Natural killer cell treated with Interleukin-12 subunit alpha and Interleukin-12 subunit beta and Interleukin-15 and Interleukin-18, amount 100 ng/mL, for 72 hours (primary cell): ENCODE measurements at regions not wholly inside any gene's neighbourhood (a gene's known extent, or its start where the extent isn't known, plus 50 kb on each side); places are given as distances from the start of the nearest gene placed in this dataset.
"Not testable (repeated sequence)": the region's sequence is repeated elsewhere in the genome, so short reads cannot be mapped to it uniquely, and the experiment has no call there.

ENCODE experiments used
- ATAC-seq, 2 donors: fragments of 150-1000 bp; cut with Tn5 transposase in 1 of 2; sonication (Bioruptor Pico), chemical (Tn5 transposase) in 1 of 2; 2 replicates each; pipeline ENCODE4 v1.10.0; 2021
- DNase-seq: peaks from one replicate; pipeline ENCODE4 v3.0.0; 2022; ENCODE audit warnings: low spot score
- H3K27ac Mint-ChIP-seq, 2 donors: 1 replicate in 1 of 2; 2 replicates in 1 of 2; pipeline ENCODE4 v1.8.0; 2022; ENCODE audit warnings: mixed read lengths in 2 of 2, mild to moderate bottlenecking in 1 of 2, moderate library complexity in 1 of 2
- H3K27me3 Mint-ChIP-seq, 2 donors: 1 replicate in 1 of 2; 2 replicates in 1 of 2; pipeline ENCODE4 v1.8.0; 2022; ENCODE audit warnings: mixed read lengths in 2 of 2
- H3K36me3 Mint-ChIP-seq: one replicate; pipeline ENCODE4 v1.8.0; 2022; ENCODE audit warnings: mixed read lengths
- H3K4me1 Mint-ChIP-seq, 2 donors: 1 replicate in 1 of 2; 2 replicates in 1 of 2; pipeline ENCODE4 v1.8.0; 2022; ENCODE audit warnings: low read depth in 2 of 2, mixed read lengths in 2 of 2, mild to moderate bottlenecking in 1 of 2
- H3K4me3 Mint-ChIP-seq: one replicate; pipeline ENCODE4 v1.8.0; 2022; ENCODE audit warnings: mixed read lengths
- H3K9me3 Mint-ChIP-seq: 2 replicates; pipeline ENCODE4 v1.8.0; 2022; ENCODE audit warnings: mixed read lengths

- no peak overlapping the region for H3K4me3 Mint-ChIP-seq
- peaks cover 0 to 11% of the 10 kb centered on the region in 2 donors for H3K4me1 Mint-ChIP-seq
- H3K27me3 Mint-ChIP-seq, result peaks cover 6% of the 10 kb centered on the region in 2 donors
- no peak overlapping the region for H3K27ac Mint-ChIP-seq
- no peaks in the 10 kb centered on the region for H3K9me3 Mint-ChIP-seq
- DNase-seq, result no peak
- ATAC-seq, result no peak
- H3K36me3 Mint-ChIP-seq, result no peaks in the 10 kb centered on the region
Measured at GRCh38 chr10:31130406-31130805, 98.7 kb upstream of the ZNF438 start.

- Mint-ChIP-seq H3K4me3 (no peak overlapping the region), H3K4me1 (peaks cover 4 to 14% of the 10 kb centered on the region in 2 donors), H3K9me3 (no peaks in the 10 kb centered on the region), H3K27me3 (peaks cover 6% of the 10 kb centered on the region in 2 donors), H3K36me3 (no peaks in the 10 kb centered on the region), H3K27ac (no peak overlapping the region)
- ATAC-seq, result no peak
- DNase-seq, result no peak
Measured at GRCh38 chr10:31131251-31131650, 99.6 kb upstream of the ZNF438 start.

- Mint-ChIP-seq H3K9me3 (no peaks in the 10 kb centered on the region), H3K27ac (peak overlapping the region in 1 of 2 donors; percentile 54), H3K36me3 (no peaks in the 10 kb centered on the region), H3K4me1 (peaks cover 15 to 23% of the 10 kb centered on the region in 2 donors), H3K4me3 (peak overlapping the region; percentile 40), H3K27me3 (no peaks in the 10 kb centered on the region)
- no peak for DNase-seq
- no peak for ATAC-seq
Measured at GRCh38 chr10:31132681-31133244, 101.1 kb upstream of the ZNF438 start.

GRCh38 chr10:31133251-31133791 is 101.7 kb upstream of the ZNF438 start:
- Mint-ChIP-seq H3K27ac (no peak overlapping the region), H3K9me3 (no peaks in the 10 kb centered on the region), H3K27me3 (no peaks in the 10 kb centered on the region), H3K4me3 (peak overlapping the region; percentile 40), H3K4me1 (peaks cover 15 to 23% of the 10 kb centered on the region in 2 donors), H3K36me3 (no peaks in the 10 kb centered on the region)
- no peak for ATAC-seq
- DNase-seq, result no peak

GRCh38 chr10:31133792-31134310 is 102.2 kb upstream of the ZNF438 start:
- H3K36me3 Mint-ChIP-seq, result no peaks in the 10 kb centered on the region
- peak; percentile 65 for DNase-seq

GRCh38 chr10:31134311-31134952 is 102.8 kb upstream of the ZNF438 start:
- ATAC-seq (peak; percentile 46 to 53), DNase-seq (no peak)
- Mint-ChIP-seq H3K9me3 (no peaks in the 10 kb centered on the region), H3K4me3 (peak overlapping the region; percentile 57), H3K27ac (peak overlapping the region; percentile 21 to 29), H3K36me3 (no peaks in the 10 kb centered on the region), H3K4me1 (peaks cover 15 to 23% of the 10 kb centered on the region in 2 donors), H3K27me3 (no peaks in the 10 kb centered on the region)

More at GRCh38 chr10:31133792-31134310, 102.2 kb upstream of the ZNF438 start:
- Mint-ChIP-seq H3K27ac (peak overlapping the region in 1 of 2 donors; percentile 21), H3K4me1 (peaks cover 15 to 23% of the 10 kb centered on the region in 2 donors), H3K4me3 (peak overlapping the region; percentile 57), H3K9me3 (no peaks in the 10 kb centered on the region), H3K27me3 (no peaks in the 10 kb centered on the region)
- peak; percentile 78 to 89 for ATAC-seq

GRCh38 chr10:31135171-31135570 is 103.5 kb upstream of the ZNF438 start:
- H3K4me3 Mint-ChIP-seq, result peak overlapping the region; percentile 57
- H3K4me1 Mint-ChIP-seq, result peaks cover 15 to 23% of the 10 kb centered on the region in 2 donors
- H3K27ac Mint-ChIP-seq, result peak overlapping the region in 1 of 2 donors; percentile 29
- DNase-seq, result no peak
- ATAC-seq, result no peak
- no peaks in the 10 kb centered on the region for H3K36me3 Mint-ChIP-seq
- H3K27me3 Mint-ChIP-seq, result no peaks in the 10 kb centered on the region
- H3K9me3 Mint-ChIP-seq, result no peaks in the 10 kb centered on the region

GRCh38 chr10:31135791-31136190 is 104.1 kb upstream of the ZNF438 start:
- H3K27ac Mint-ChIP-seq, H3K36me3 Mint-ChIP-seq, H3K4me3 Mint-ChIP-seq, H3K27me3 Mint-ChIP-seq, DNase-seq, ATAC-seq, H3K9me3 Mint-ChIP-seq: not testable (repeated sequence)
- peaks cover 15 to 23% of the 10 kb centered on the region in 2 donors for H3K4me1 Mint-ChIP-seq

GRCh38 chr10:31136386-31136785 is 104.7 kb upstream of the ZNF438 start:
- no peak for ATAC-seq
- peaks cover 15 to 23% of the 10 kb centered on the region in 2 donors for H3K4me1 Mint-ChIP-seq
- no peak overlapping the region for H3K27ac Mint-ChIP-seq
- H3K4me3 Mint-ChIP-seq, result no peak overlapping the region
- H3K27me3 Mint-ChIP-seq, result no peaks in the 10 kb centered on the region
- DNase-seq, result no peak
- no peaks in the 10 kb centered on the region for H3K36me3 Mint-ChIP-seq
- H3K9me3 Mint-ChIP-seq, result no peaks in the 10 kb centered on the region

- no peak for DNase-seq
- peaks cover 15 to 23% of the 10 kb centered on the region in 2 donors for H3K4me1 Mint-ChIP-seq
Measured at GRCh38 chr10:31136930-31137885, 105.5 kb upstream of the ZNF438 start.

GRCh38 chr10:31138026-31138553 is 106.4 kb upstream of the ZNF438 start:
- Mint-ChIP-seq H3K27ac (no peak overlapping the region), H3K4me3 (no peak overlapping the region), H3K9me3 (no peaks in the 10 kb centered on the region), H3K4me1 (peaks cover 15 to 21% of the 10 kb centered on the region in 2 donors), H3K27me3 (no peaks in the 10 kb centered on the region), H3K36me3 (no peaks in the 10 kb centered on the region)
- no peak for DNase-seq
- no peak for ATAC-seq

More at GRCh38 chr10:31136930-31137885, 105.5 kb upstream of the ZNF438 start:
- no peak overlapping the region for H3K4me3 Mint-ChIP-seq
- H3K27me3 Mint-ChIP-seq, result no peaks in the 10 kb centered on the region
- H3K27ac Mint-ChIP-seq, result no peak overlapping the region
- no peaks in the 10 kb centered on the region for H3K9me3 Mint-ChIP-seq
- ATAC-seq, result no peak
- H3K36me3 Mint-ChIP-seq, result no peaks in the 10 kb centered on the region

- Mint-ChIP-seq H3K36me3 (no peaks in the 10 kb centered on the region), H3K4me1 (peaks cover 15 to 19% of the 10 kb centered on the region in 2 donors), H3K4me3 (no peak overlapping the region), H3K27me3 (no peaks in the 10 kb centered on the region), H3K27ac (no peak overlapping the region), H3K9me3 (no peaks in the 10 kb centered on the region)
- ATAC-seq, result no peak
- no peak for DNase-seq
Measured at GRCh38 chr10:31139497-31139896, 107.8 kb upstream of the ZNF438 start.

GRCh38 chr10:31140716-31141115 is 109.1 kb upstream of the ZNF438 start:
- H3K4me1 Mint-ChIP-seq, result peaks cover 12 to 15% of the 10 kb centered on the region in 2 donors
- H3K27ac Mint-ChIP-seq, result no peak overlapping the region
- ATAC-seq (no peak), DNase-seq (no peak)
- no peaks in the 10 kb centered on the region for H3K9me3 Mint-ChIP-seq
- no peaks in the 10 kb centered on the region for H3K36me3 Mint-ChIP-seq
- no peak overlapping the region for H3K4me3 Mint-ChIP-seq
- H3K27me3 Mint-ChIP-seq, result peaks cover 0 to 2% of the 10 kb centered on the region in 2 donors
